Liver (tissue), 3 donors: ENCODE measurements at regions not wholly inside any gene's neighbourhood (a gene's known extent, or its start where the extent isn't known, plus 50 kb on each side); places are given as distances from the start of the nearest gene placed in this dataset.

Experiments
- CTCF ChIP-seq: fragments of 150-350 bp; IDR thresholded peaks from 2 replicates; pipeline ENCODE4 v1.5.1; 2017; ENCODE audit warnings: improper control_type of control experiment, low read depth, low read length; ENCODE audit not compliant: missing input control
- FOXA1 ChIP-seq: IDR thresholded peaks from 2 replicates; pipeline ENCODE4 v1.6.1; 2016; ENCODE audit warnings: antibody characterized with exemption
- HNF4A ChIP-seq, 2 donors: conservative IDR thresholded peaks; 2 replicates each; pipeline ENCODE4 v1.6.1; 2016; ENCODE audit warnings: antibody characterized with exemption in 2 of 2, mild to moderate bottlenecking in 2 of 2
- HNF4G ChIP-seq: IDR thresholded peaks from 2 replicates; pipeline ENCODE4 v1.6.1; 2016; ENCODE audit warnings: antibody characterized with exemption
- MAX ChIP-seq: IDR thresholded peaks from 2 replicates; pipeline ENCODE4 v1.6.1; 2016; ENCODE audit warnings: antibody characterized with exemption
- REST ChIP-seq: IDR thresholded peaks from 2 replicates; pipeline ENCODE4 v1.6.1; 2016; ENCODE audit warnings: antibody characterized with exemption, mild to moderate bottlenecking
- RXRA ChIP-seq, 2 donors: IDR thresholded peaks; 2 replicates each; pipeline ENCODE4 v1.6.1; 2017 to 2018; ENCODE audit warnings: antibody characterized with exemption in 2 of 2, mild to moderate bottlenecking in 1 of 2
- TAF1 ChIP-seq: conservative IDR thresholded peaks from 2 replicates; pipeline ENCODE4 v1.6.1; 2016; ENCODE audit warnings: antibody characterized with exemption, mild to moderate bottlenecking
- ZBTB33 ChIP-seq: IDR thresholded peaks from 2 replicates; pipeline ENCODE4 v1.6.1; 2016; ENCODE audit warnings: antibody characterized with exemption
- donor health status: healthy.
- donor health status: healthy.

GRCh38 chr6:98639089-98639635 lies 195.2 kb upstream of the POU3F2 start:
- no peak for TF ChIP-seq CTCF
- TF ChIP-seq HNF4G: no peak
- TF ChIP-seq REST: no peak
- TF ChIP-seq RXRA (IDR thresholded peaks at IDR 0.05): no peak
- no peak for TF ChIP-seq HNF4A (conservative IDR thresholded peaks at IDR 0.05)
- TF ChIP-seq FOXA1: no peak
- TF ChIP-seq ZBTB33: no peak
- TF ChIP-seq MAX: no peak
- TF ChIP-seq TAF1: no peak
